ENCODE measurements at regions not wholly inside any gene's neighbourhood (a gene's known extent, or its start where the extent isn't known, plus 50 kb on each side); places are given as distances from the start of the nearest gene placed in this dataset.

GRCh38 chr13:107275945-107276614 lies 708.1 kb upstream of the ARGLU1 start:
- peak; percentile 56 for DNase-seq (ENCODE audit: low read depth, low spot score)

GRCh38 chr13:107275312-107275711 lies 707.4 kb upstream of the ARGLU1 start:
- no peak for DNase-seq (ENCODE audit: low read depth, low spot score)

GRCh38 chr13:107271227-107271626 lies 703.3 kb upstream of the ARGLU1 start:
- DNase-seq (ENCODE audit: low read depth, low spot score) = peak; percentile 71

- DNase-seq (ENCODE audit: low read depth, low spot score) = no peak
Observed at GRCh38 chr13:107266657-107267056, 698.7 kb upstream of the ARGLU1 start.

GRCh38 chr13:107258599-107259187 lies 690.8 kb upstream of the ARGLU1 start:
- DNase-seq (ENCODE audit: low read depth, low spot score) = no peak

- no peak for DNase-seq (ENCODE audit: low read depth, low spot score)
Observed at GRCh38 chr13:107254392-107254791, 686.5 kb upstream of the ARGLU1 start.

GRCh38 chr13:107252428-107252827 lies 684.5 kb upstream of the ARGLU1 start:
- no peak for DNase-seq (ENCODE audit: low read depth, low spot score)

GRCh38 chr13:107252021-107252420 lies 684.1 kb upstream of the ARGLU1 start:
- DNase-seq (ENCODE audit: low read depth, low spot score) = no peak

GRCh38 chr13:107251341-107251740 lies 683.4 kb upstream of the ARGLU1 start:
- DNase-seq (ENCODE audit: low read depth, low spot score) = no peak

GRCh38 chr13:107250628-107251027 lies 682.7 kb upstream of the ARGLU1 start:
- DNase-seq (ENCODE audit: low read depth, low spot score) = no peak

GRCh38 chr13:107244241-107244640 lies 676.3 kb upstream of the ARGLU1 start:
- no peak for DNase-seq (ENCODE audit: low read depth, low spot score)

- no peak for DNase-seq (ENCODE audit: low read depth, low spot score)
Observed at GRCh38 chr13:107242138-107242537, 674.2 kb upstream of the ARGLU1 start.

GRCh38 chr13:107241381-107241780 lies 673.4 kb upstream of the ARGLU1 start:
- DNase-seq (ENCODE audit: low read depth, low spot score) = no peak

- DNase-seq (ENCODE audit: low read depth, low spot score) = no peak
Observed at GRCh38 chr13:107239213-107239612, 671.3 kb upstream of the ARGLU1 start.

GRCh38 chr13:107238262-107238981 lies 670.5 kb upstream of the ARGLU1 start:
- no peak for DNase-seq (ENCODE audit: low read depth, low spot score)

- DNase-seq (ENCODE audit: low read depth, low spot score) = no peak
Observed at GRCh38 chr13:107234319-107235073, 666.6 kb upstream of the ARGLU1 start.

- no peak for DNase-seq (ENCODE audit: low read depth, low spot score)
Observed at GRCh38 chr13:107233541-107233940, 665.6 kb upstream of the ARGLU1 start.

GRCh38 chr13:107231944-107232343 lies 664.0 kb upstream of the ARGLU1 start:
- DNase-seq (ENCODE audit: low read depth, low spot score) = no peak

GRCh38 chr13:107223867-107224266 lies 655.9 kb upstream of the ARGLU1 start:
- DNase-seq (ENCODE audit: low read depth, low spot score) = no peak

- no peak for DNase-seq (ENCODE audit: low read depth, low spot score)
Observed at GRCh38 chr13:107222597-107222996, 654.7 kb upstream of the ARGLU1 start.

GRCh38 chr13:107220245-107220644 lies 652.3 kb upstream of the ARGLU1 start:
- DNase-seq (ENCODE audit: low read depth, low spot score) = no peak

- DNase-seq (ENCODE audit: low read depth, low spot score) = no peak
Observed at GRCh38 chr13:107217251-107217650, 649.3 kb upstream of the ARGLU1 start.

Data from pulmonary artery endothelial cell (primary cell).